Embryonic facial prominence (tissue), 1 donor: ENCODE measurements at regions not wholly inside any gene's neighbourhood (a gene's known extent, or its start where the extent isn't known, plus 50 kb on each side); places are given as distances from the start of the nearest gene placed in this dataset.
A peak's percentile ranks its signal among the peaks of the same experiment; 100 is the strongest.

Experiments used
- DNase-seq: peaks from one replicate; pipeline ENCODE4 v3.0.0-alpha.2; 2016; ENCODE audit errors: extremely low spot score

- DNase-seq, result no peak
Measured at GRCh38 chr4:138692411-138692810, 323.2 kb upstream of the NOCT start.

- no peak for DNase-seq
Measured at GRCh38 chr4:138689593-138689992, 326.0 kb upstream of the NOCT start.

GRCh38 chr4:138689187-138689586 lies 326.4 kb upstream of the NOCT start:
- DNase-seq, result no peak

GRCh38 chr4:138688408-138689085 lies 327.0 kb upstream of the NOCT start:
- no peak for DNase-seq

GRCh38 chr4:138686106-138686835 lies 329.3 kb upstream of the NOCT start:
- DNase-seq, result no peak

GRCh38 chr4:138685316-138685715 lies 330.3 kb upstream of the NOCT start:
- DNase-seq, result no peak

GRCh38 chr4:138680989-138681604 lies 334.5 kb upstream of the NOCT start:
- peak; percentile 62 for DNase-seq

- DNase-seq, result no peak
Measured at GRCh38 chr4:138680256-138680655, 335.3 kb upstream of the NOCT start.

GRCh38 chr4:138678985-138679746 lies 336.4 kb upstream of the NOCT start:
- no peak for DNase-seq

- no peak for DNase-seq
Measured at GRCh38 chr4:138677748-138678147, 337.8 kb upstream of the NOCT start.

GRCh38 chr4:138677212-138677611 lies 338.4 kb upstream of the NOCT start:
- no peak for DNase-seq

- DNase-seq, result no peak
Measured at GRCh38 chr4:138675685-138676084, 339.9 kb upstream of the NOCT start.

- no peak for DNase-seq
Measured at GRCh38 chr4:138674209-138674608, 341.4 kb upstream of the NOCT start.

GRCh38 chr4:138673053-138673452 lies 342.5 kb upstream of the NOCT start:
- no peak for DNase-seq

GRCh38 chr4:138672393-138672976 lies 343.1 kb upstream of the NOCT start:
- no peak for DNase-seq

- DNase-seq, result no peak
Measured at GRCh38 chr4:138671606-138672084, 343.9 kb upstream of the NOCT start.

GRCh38 chr4:138671106-138671505 lies 344.5 kb upstream of the NOCT start:
- DNase-seq, result no peak

GRCh38 chr4:138670681-138671080 lies 344.9 kb upstream of the NOCT start:
- no peak for DNase-seq

- DNase-seq, result no peak
Measured at GRCh38 chr4:138669479-138670315, 345.9 kb upstream of the NOCT start.

- DNase-seq, result no peak
Measured at GRCh38 chr4:138668309-138668708, 347.3 kb upstream of the NOCT start.

GRCh38 chr4:138666366-138666765 lies 349.2 kb upstream of the NOCT start:
- DNase-seq, result no peak
